Endothelial cell of umbilical vein (primary cell): ENCODE measurements at regions not wholly inside any gene's neighbourhood (a gene's known extent, or its start where the extent isn't known, plus 50 kb on each side); places are given as distances from the start of the nearest gene placed in this dataset.

Source experiments
- BruUV-seq: library from RNA; stranded (reverse); fragments of 400-500 nt; replicated peaks from 2 replicates; lab custom pipeline; 2021; lab: Mats Ljungman, UMichigan
- CTCF ChIA-PET: fragments of 300-600, 350-600 bp; sonication (Branson Sonifier 250); formaldehyde crosslinking; loops from one replicate; lab custom pipeline; 2021; ENCODE audit warnings: antibody characterized with exemption, inconsistent platforms; lab: Charles Lee
- POLR2A ChIA-PET: fragments of 300-600, 350-600 bp; sonication (Branson Sonifier 250); formaldehyde crosslinking; loops from one replicate; lab custom pipeline; 2021; ENCODE audit warnings: antibody characterized with exemption, inconsistent platforms; lab: Charles Lee
- DNase-seq: peaks from one replicate; pipeline ENCODE4 v3.0.0-alpha.2; 2011; ENCODE audit warnings: low read depth, low spot score
- FAIRE-seq: peaks from 2 replicates; lab custom pipeline; 2011; peaks lifted over from hg19 to GRCh38; lab: Jason Lieb, UNC
- H2AFZ ChIP-seq: 2 replicates; pipeline ENCODE4 v1.6.0; 2012; ENCODE audit warnings: low read depth, low read length, control low read depth, inconsistent platforms
- H3K27ac ChIP-seq: 2 replicates; pipeline ENCODE4 v1.5.1; 2011; ENCODE audit warnings: low read depth, mild to moderate bottlenecking, control low read depth, low read length, moderate library complexity; ENCODE audit not compliant: insufficient read depth
- H3K27me3 ChIP-seq, 2 experiments: 2 replicates each; pipeline versions ENCODE4 v1.6.0 to v1.6.1; 2011; ENCODE audit warnings: low read length in 2 of 2, mixed read lengths in 1 of 2; ENCODE audit not compliant: control insufficient read depth in 2 of 2, insufficient read depth in 2 of 2
- H3K36me3 ChIP-seq, 2 experiments: 2 replicates in 1 of 2; 3 replicates in 1 of 2; pipeline ENCODE4 v1.5.1; 2011; ENCODE audit warnings: low read length in 2 of 2, mild to moderate bottlenecking in 1 of 2, moderate library complexity in 1 of 2; ENCODE audit not compliant: control insufficient read depth in 2 of 2, insufficient read depth in 2 of 2; ENCODE audit errors: extremely low read depth in 1 of 2
- H3K4me1 ChIP-seq: 3 replicates; pipeline ENCODE4 v1.5.1; 2011; ENCODE audit warnings: mild to moderate bottlenecking, low read length; ENCODE audit not compliant: control insufficient read depth, insufficient read depth; ENCODE audit errors: extremely low read depth
- H3K4me2 ChIP-seq: 2 replicates; pipeline ENCODE4 v1.6.1; 2011; ENCODE audit warnings: low read length, control low read depth, mixed read lengths; ENCODE audit not compliant: insufficient read depth
- H3K4me3 ChIP-seq, 3 experiments: fragments of 200-600 bp in 1 of 3; sonication (generic), shearing (Covaris generic) in 1 of 3; replicated peaks in 1 of 3; 2 replicates each; pipeline ENCODE4 v1.5.1; 2011 to 2016; ENCODE audit warnings: control low read depth in 3 of 3, low read length in 3 of 3, mild to moderate bottlenecking in 2 of 3, inconsistent platforms in 1 of 3, low read depth in 1 of 3, moderate library complexity in 1 of 3; ENCODE audit not compliant: insufficient read depth in 1 of 3
- H3K79me2 ChIP-seq: 2 replicates; pipeline ENCODE4 v1.6.0; 2012; ENCODE audit warnings: low read length, inconsistent platforms; ENCODE audit not compliant: control insufficient read depth, insufficient read depth
- H3K9ac ChIP-seq: replicated peaks from 2 replicates; pipeline ENCODE3; 2011; ENCODE audit warnings: low read length, control low read depth; ENCODE audit not compliant: insufficient read depth; ENCODE audit errors: extremely low read depth
- H3K9me1 ChIP-seq: replicated peaks from 3 replicates; pipeline ENCODE4 v1.6.0; 2011; ENCODE audit warnings: mild to moderate bottlenecking, low read length; ENCODE audit not compliant: control insufficient read depth, insufficient read depth; ENCODE audit errors: extremely low read depth
- H3K9me3 ChIP-seq: replicated peaks from 2 replicates; pipeline ENCODE4 v1.5.1; 2012; ENCODE audit warnings: low read length, inconsistent platforms; ENCODE audit not compliant: control insufficient read depth, insufficient read depth
- H4K20me1 ChIP-seq: replicated peaks from 2 replicates; pipeline ENCODE3; 2011; ENCODE audit warnings: mild to moderate bottlenecking, low read length; ENCODE audit not compliant: control insufficient read depth, insufficient read depth; ENCODE audit errors: extremely low read depth
- EZH2 ChIP-seq: IDR thresholded peaks from 2 replicates; pipeline ENCODE4 v1.6.1; 2012; ENCODE audit warnings: borderline replicate concordance, low read depth, mild to moderate bottlenecking, moderate library complexity, low read length, inconsistent platforms; ENCODE audit not compliant: severe bottlenecking
- JUN ChIP-seq: IDR thresholded peaks from 2 replicates; pipeline ENCODE4 v1.6.1; 2011; ENCODE audit warnings: borderline replicate concordance, low read depth; ENCODE audit not compliant: insufficient read length, insufficient read depth
- MYC ChIP-seq: IDR thresholded peaks from one replicate; pipeline ENCODE4 v1.6.1; 2011; ENCODE audit warnings: mild to moderate bottlenecking, low read depth, low read length
- dilution Hi-C: fragments of 300-500 bp; cut with MboI; formaldehyde crosslinking; loops from one replicate; pipeline ENCODE4 v1.15.0; 2019; ENCODE audit warnings: low sequenced_read_pairs; ENCODE audit not compliant: extremely low pct_ligation_motif_present
- intact Hi-C: fragments of 100-400 bp; cut with micrococcal nuclease; formaldehyde crosslinking; loops from one replicate; pipeline ENCODE4 v1.10.0; 2022

GRCh38 chr1:218048828-218049420 lies 236.2 kb upstream of the RRP15 start:
- intact Hi-C loops: no loop called here
- Histone ChIP-seq H2AFZ (no peak overlapping the region), H3K4me1 (no peaks in the 10 kb centered on the region), H3K27me3 (no peaks in the 10 kb centered on the region), H3K4me3 (no peak overlapping the region), H3K9me3 (no peaks in the 10 kb centered on the region), H3K27ac (no peak overlapping the region), H4K20me1 (no peaks in the 10 kb centered on the region), H3K4me2 (no peak overlapping the region), H3K36me3 (no peaks in the 10 kb centered on the region), H3K79me2 (no peaks in the 10 kb centered on the region), H3K9me1 (no peaks in the 10 kb centered on the region), H3K9ac (no peak overlapping the region)
- BruUV-seq: no TSS peak
- CTCF ChIA-PET: no interaction called here
- TF ChIP-seq EZH2: no peak
- no peak for DNase-seq
- dilution Hi-C loops: no loop called here
- POLR2A ChIA-PET: no interaction called here
- no peak for FAIRE-seq

GRCh38 chr1:218049641-218050040 lies 235.5 kb upstream of the RRP15 start:
- H3K79me2 ChIP-seq: no peaks in the 10 kb centered on the region
- POLR2A ChIA-PET: no interaction called here
- no peak overlapping the region for H3K9ac ChIP-seq
- no peaks in the 10 kb centered on the region for H3K27me3 ChIP-seq
- dilution Hi-C loops (no loop called here), intact Hi-C loops (no loop called here)
- H3K9me3 ChIP-seq: no peaks in the 10 kb centered on the region
- no peak overlapping the region for H3K27ac ChIP-seq
- CTCF ChIA-PET: no interaction called here
- H3K4me1 ChIP-seq: no peaks in the 10 kb centered on the region
- no peaks in the 10 kb centered on the region for H3K9me1 ChIP-seq
- no peaks in the 10 kb centered on the region for H4K20me1 ChIP-seq
- H3K4me3 ChIP-seq: no peak overlapping the region
- H2AFZ ChIP-seq: no peak overlapping the region
- no peak overlapping the region for H3K4me2 ChIP-seq
- TF ChIP-seq MYC: no peak
- TF ChIP-seq JUN: no peak
- H3K36me3 ChIP-seq: no peaks in the 10 kb centered on the region
- FAIRE-seq (no peak), DNase-seq (no peak)
- BruUV-seq: no TSS peak
